ENCODE measurements at regions not wholly inside any gene's neighbourhood (a gene's known extent, or its start where the extent isn't known, plus 50 kb on each side); places are given as distances from the start of the nearest gene placed in this dataset.

- TF ChIP-seq CTCF (conservative IDR thresholded peaks at IDR 0.05; ENCODE audit: low read depth in 2 of 2) = no peak
- TF ChIP-seq EZH2phosphoT487 (IDR thresholded peaks at IDR 0.05; ENCODE audit: unreplicated experiment) = no peak
- TF ChIP-seq POLR2AphosphoS5 (IDR thresholded peaks at IDR 0.05; ENCODE audit: low read depth) = no peak
- no peak for TF ChIP-seq ZNF114 (CRISPR knock-in tag; IDR thresholded peaks at IDR 0.05)
- no peak for TF ChIP-seq REST (IDR thresholded peaks at IDR 0.05; ENCODE audit: unreplicated experiment)
- no peak for TF ChIP-seq STAT1 (IDR thresholded peaks at IDR 0.05; ENCODE audit: unreplicated experiment)
- TF ChIP-seq ZNF462 (CRISPR knock-in tag; IDR thresholded peaks at IDR 0.05) = no peak
- TF ChIP-seq CREB1 (CRISPR knock-in tag; IDR thresholded peaks at IDR 0.05; ENCODE audit: low read depth) = no peak
Observed at GRCh38 chr3:72439321-72440183, 408.7 kb downstream of the SHQ1 start.
